Esophagus squamous epithelium (tissue), 5 donors: ENCODE measurements at regions not wholly inside any gene's neighbourhood (a gene's known extent, or its start where the extent isn't known, plus 50 kb on each side); places are given as distances from the start of the nearest gene placed in this dataset.

Experiments
- DNase-seq: peaks from one replicate; lab custom pipeline; 2025; lab: John Stamatoyannopoulos, UW
- H3K27ac ChIP-seq, 4 donors: fragments of 200-600 bp; sonication (generic); one replicate each; pipeline ENCODE4 v1.5.1; 2016 to 2019; ENCODE audit warnings: mild to moderate bottlenecking in 1 of 4
- H3K27me3 ChIP-seq, 4 donors: fragments of 200-600 bp; sonication (generic); 1 replicate in 3 of 4; 2 replicates in 1 of 4; pipeline versions ENCODE4 v1.5.1 to v1.6.0; 2017 to 2021; ENCODE audit warnings: antibody characterized with exemption in 1 of 4
- H3K36me3 ChIP-seq, 3 donors: fragments of 200-600 bp; sonication (generic); one replicate each; pipeline ENCODE4 v1.5.1; 2016 to 2019
- H3K4me1 ChIP-seq, 3 donors: fragments of 200-600 bp; sonication (generic); one replicate each; pipeline ENCODE4 v1.5.1; 2017 to 2019
- H3K4me3 ChIP-seq, 4 donors: fragments of 200-600 bp; sonication (generic); 1 replicate in 3 of 4; 2 replicates in 1 of 4; pipeline ENCODE4 v1.5.1; 2016 to 2019; ENCODE audit warnings: mild to moderate bottlenecking in 2 of 4, moderate library complexity in 1 of 4
- H3K9me3 ChIP-seq, 3 donors: fragments of 200-600 bp; sonication (generic); one replicate each; pipeline ENCODE4 v1.5.1; 2016 to 2019
- POLR2A ChIP-seq, 4 donors: fragments of 450-650 bp; IDR thresholded peaks; one replicate each; pipeline ENCODE4 v1.6.1; 2017; ENCODE audit warnings: antibody characterized with exemption in 4 of 4, mild to moderate bottlenecking in 4 of 4, moderate library complexity in 3 of 4
- WGBS, 2 donors: methylation state at CpG; one replicate each; pipeline ENCODE4 v1.1.5; 2018; 5-methylcytosine and 5-hydroxymethylcytosine counted together
- intact Hi-C: fragments of 100-400 bp; cut with DNase I; formaldehyde crosslinking; loops from one replicate; pipeline ENCODE4 v1.15.0; 2022
- TF ChIP-seq, protein P1 (sequence below), 6 experiments: fragments of 450-650 bp in 4 of 6; fragments of 200-600 bp in 2 of 6; sonication (generic) in 2 of 6; IDR thresholded peaks; one replicate each; pipeline ENCODE4 v1.5.1; 2016 to 2019; ENCODE audit warnings: antibody characterized with exemption in 6 of 6, mild to moderate bottlenecking in 4 of 6, moderate library complexity in 4 of 6
- donor health status: DM: yes; HTN: yes; CAD: no.

DNA sequence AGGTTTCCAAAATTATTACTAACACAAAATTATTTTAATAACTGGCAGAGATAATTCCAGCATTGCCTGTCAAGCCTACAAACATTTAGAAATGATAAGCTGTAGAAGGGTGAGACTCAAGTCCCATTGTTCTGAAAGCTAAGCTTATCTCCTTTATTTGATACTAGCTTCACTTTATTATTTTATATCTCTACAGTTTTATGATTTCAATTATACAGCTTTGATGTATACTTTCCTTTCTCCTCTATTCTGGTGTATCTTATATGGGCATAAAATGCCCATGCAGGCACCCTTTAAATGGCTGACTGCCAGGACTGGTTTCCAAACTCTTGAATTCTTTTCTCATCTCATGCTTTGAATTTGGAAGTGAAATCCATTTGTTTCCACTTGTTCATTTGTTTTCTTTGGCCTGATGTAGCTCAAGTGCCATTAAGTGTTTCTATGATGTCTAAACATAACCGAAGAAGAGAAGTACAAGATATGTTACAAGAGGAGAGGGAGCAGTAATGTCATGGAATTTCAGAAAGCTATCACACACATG, 372.1 kb upstream of the ARHGEF26 start:
- no peaks in the 10 kb centered on the region for H3K9me3 ChIP-seq
- H3K36me3 ChIP-seq, result no peaks in the 10 kb centered on the region
- 16 to 18% methylated on average over 1 of the region's 1 CpG for WGBS, 2 donors
- intact Hi-C loops, result no loop called here
- H3K4me1 ChIP-seq, result peaks cover 3 to 34% (median 5%) of the 10 kb centered on the region in 3 donors
- no peaks in the 10 kb centered on the region for H3K27me3 ChIP-seq
- H3K27ac ChIP-seq, result no peak overlapping the region
- no peak for TF ChIP-seq POLR2A (IDR thresholded peaks at IDR 0.05)
- TF ChIP-seq, protein P1, sequence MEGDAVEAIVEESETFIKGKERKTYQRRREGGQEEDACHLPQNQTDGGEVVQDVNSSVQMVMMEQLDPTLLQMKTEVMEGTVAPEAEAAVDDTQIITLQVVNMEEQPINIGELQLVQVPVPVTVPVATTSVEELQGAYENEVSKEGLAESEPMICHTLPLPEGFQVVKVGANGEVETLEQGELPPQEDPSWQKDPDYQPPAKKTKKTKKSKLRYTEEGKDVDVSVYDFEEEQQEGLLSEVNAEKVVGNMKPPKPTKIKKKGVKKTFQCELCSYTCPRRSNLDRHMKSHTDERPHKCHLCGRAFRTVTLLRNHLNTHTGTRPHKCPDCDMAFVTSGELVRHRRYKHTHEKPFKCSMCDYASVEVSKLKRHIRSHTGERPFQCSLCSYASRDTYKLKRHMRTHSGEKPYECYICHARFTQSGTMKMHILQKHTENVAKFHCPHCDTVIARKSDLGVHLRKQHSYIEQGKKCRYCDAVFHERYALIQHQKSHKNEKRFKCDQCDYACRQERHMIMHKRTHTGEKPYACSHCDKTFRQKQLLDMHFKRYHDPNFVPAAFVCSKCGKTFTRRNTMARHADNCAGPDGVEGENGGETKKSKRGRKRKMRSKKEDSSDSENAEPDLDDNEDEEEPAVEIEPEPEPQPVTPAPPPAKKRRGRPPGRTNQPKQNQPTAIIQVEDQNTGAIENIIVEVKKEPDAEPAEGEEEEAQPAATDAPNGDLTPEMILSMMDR (IDR thresholded peaks at IDR 0.05), result no peak
- DNase-seq, result no peak
- H3K4me3 ChIP-seq, result no peak overlapping the region

DNA sequence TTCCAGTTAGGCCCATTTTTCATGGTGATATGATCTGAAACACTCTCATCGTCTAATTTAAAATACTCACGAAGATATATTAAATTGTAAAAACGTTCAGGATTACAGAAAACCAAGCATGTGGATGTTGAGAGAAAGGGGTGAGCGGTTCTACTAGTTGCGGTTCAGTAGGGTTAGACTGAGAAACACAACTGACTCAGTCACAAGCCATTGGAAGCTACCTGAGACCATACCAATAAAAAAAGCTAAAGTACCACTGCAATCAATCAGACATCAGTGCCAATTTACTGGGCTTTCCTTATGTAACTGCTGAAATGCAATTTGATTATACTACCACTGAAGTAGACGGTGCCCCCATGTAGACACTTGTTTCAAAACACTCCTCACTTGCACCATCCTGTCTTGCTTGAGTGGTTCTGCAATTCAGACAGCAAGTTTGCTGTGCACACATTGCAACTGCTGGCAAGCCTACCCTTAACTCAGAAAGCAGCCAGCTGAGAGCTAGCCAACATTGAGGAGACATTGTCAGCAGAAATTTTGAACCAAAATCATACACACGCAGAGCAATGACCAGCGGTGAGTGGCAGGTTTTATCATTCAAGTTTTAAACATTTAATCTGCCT, 368.7 kb upstream of the ARHGEF26 start:
- H3K4me1 ChIP-seq, result peaks cover 5 to 51% (median 7%) of the 10 kb centered on the region in 3 donors
- H3K4me3 ChIP-seq, result no peak overlapping the region
- no peak for DNase-seq
- 51 to 53% methylated on average over 8 of the region's 8 CpGs for WGBS, 2 donors
- H3K27me3 ChIP-seq, result no peaks in the 10 kb centered on the region
- H3K27ac ChIP-seq, result peak overlapping the region in 2 of 4 donors; percentile 61 to 68
- intact Hi-C loops, result no loop called here
- no peaks in the 10 kb centered on the region for H3K36me3 ChIP-seq
- TF ChIP-seq, protein P1 (IDR thresholded peaks at IDR 0.05), result no peak
- TF ChIP-seq POLR2A (IDR thresholded peaks at IDR 0.05), result no peak
- no peaks in the 10 kb centered on the region for H3K9me3 ChIP-seq

DNA sequence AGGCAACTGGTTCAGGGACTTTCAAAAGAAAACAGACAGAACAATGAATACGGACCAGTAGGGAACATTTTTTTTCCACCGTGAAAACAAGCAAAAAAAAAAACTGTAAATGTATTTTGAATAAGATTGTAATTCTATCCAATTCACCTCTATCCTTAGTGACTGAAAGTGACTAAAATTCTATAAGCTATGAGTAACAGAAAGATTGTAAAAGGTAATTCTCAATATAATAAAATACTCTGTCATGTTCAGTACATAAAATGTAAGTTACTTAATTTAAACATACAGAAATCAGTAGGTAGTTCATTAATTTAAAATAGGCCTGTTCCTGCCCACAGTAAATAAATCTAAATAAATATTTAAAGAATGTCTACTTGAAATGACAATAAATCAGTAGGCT, 368.2 kb upstream of the ARHGEF26 start:
- peaks cover 5 to 53% (median 7%) of the 10 kb centered on the region in 3 donors for H3K4me1 ChIP-seq

DNA sequence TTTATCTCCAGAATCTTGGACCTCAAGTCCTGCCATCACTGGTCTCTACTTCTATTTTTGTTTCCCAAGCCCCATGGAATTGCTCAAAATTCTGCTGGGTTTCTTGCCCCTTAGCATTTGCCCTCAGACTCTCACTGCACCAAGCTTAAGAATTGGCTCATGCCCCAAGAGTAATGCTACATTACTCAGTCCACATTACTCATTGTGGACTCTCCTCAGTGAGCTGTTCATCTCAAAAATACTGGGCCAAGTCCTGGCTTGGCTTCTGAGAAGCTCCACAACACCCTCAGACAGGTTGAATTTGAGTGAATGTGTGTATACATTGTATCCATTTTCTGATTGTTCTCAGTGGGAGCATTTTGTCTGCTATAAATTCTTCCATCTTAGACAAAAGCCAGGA, 364.4 kb upstream of the ARHGEF26 start:
- Histone ChIP-seq H3K27ac (peak overlapping the region in 2 of 4 donors; percentile 58 to 61), H3K4me1 (peaks cover 5 to 41% (median 7%) of the 10 kb centered on the region in 3 donors), H3K27me3 (no peaks in the 10 kb centered on the region), H3K9me3 (no peaks in the 10 kb centered on the region), H3K4me3 (no peak overlapping the region), H3K36me3 (no peaks in the 10 kb centered on the region)
- intact Hi-C loops, result no loop called here
- no peak for DNase-seq
- TF ChIP-seq, protein P1 (IDR thresholded peaks at IDR 0.05), result no peak
- no peak for TF ChIP-seq POLR2A (IDR thresholded peaks at IDR 0.05)

More for the DNA sequence above, 368.2 kb upstream of the ARHGEF26 start:
- no peak for DNase-seq
- intact Hi-C loops, result no loop called here
- H3K27ac ChIP-seq, result peak overlapping the region in 2 of 4 donors; percentile 61 to 68
- no peaks in the 10 kb centered on the region for H3K9me3 ChIP-seq
- TF ChIP-seq, protein P1 (IDR thresholded peaks at IDR 0.05), result no peak
- TF ChIP-seq POLR2A (IDR thresholded peaks at IDR 0.05), result no peak
- H3K27me3 ChIP-seq, result no peaks in the 10 kb centered on the region
- no peak overlapping the region for H3K4me3 ChIP-seq
- H3K36me3 ChIP-seq, result no peaks in the 10 kb centered on the region
- WGBS, 2 donors, result 18 to 21% methylated on average over 2 of the region's 2 CpGs

DNA sequence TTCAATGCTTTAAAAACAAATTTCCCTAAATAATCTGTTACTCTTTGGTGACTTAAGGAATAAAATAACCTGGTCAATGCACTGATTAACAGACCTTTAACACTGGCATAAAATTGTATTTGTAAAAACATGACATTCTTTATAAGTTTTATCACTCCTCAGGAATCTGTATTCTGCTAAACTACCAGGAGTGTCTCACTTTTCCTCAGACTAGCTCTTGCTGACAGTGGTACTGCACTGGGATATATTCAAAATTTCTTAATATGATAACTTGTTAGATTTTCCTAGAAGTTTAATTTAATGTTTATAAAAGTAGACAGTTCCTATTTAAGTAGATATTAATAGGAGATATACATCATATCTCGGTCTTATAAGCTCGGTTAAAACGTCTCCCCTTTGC, 363.4 kb upstream of the ARHGEF26 start:
- Histone ChIP-seq H3K9me3 (no peaks in the 10 kb centered on the region), H3K4me1 (peaks cover 0 to 32% (median 4%) of the 10 kb centered on the region in 3 donors), H3K36me3 (no peaks in the 10 kb centered on the region), H3K27ac (no peak overlapping the region), H3K4me3 (no peak overlapping the region), H3K27me3 (no peaks in the 10 kb centered on the region)
- 76 to 89% methylated on average over 3 of the region's 3 CpGs for WGBS, 2 donors
- TF ChIP-seq POLR2A (IDR thresholded peaks at IDR 0.05), result no peak
- TF ChIP-seq, protein P1 (IDR thresholded peaks at IDR 0.05), result no peak
- no peak for DNase-seq
- intact Hi-C loops, result no loop called here
